ENCODE measurements at regions not wholly inside any gene's neighbourhood (a gene's known extent, or its start where the extent isn't known, plus 50 kb on each side); places are given as distances from the start of the nearest gene placed in this dataset.

GRCh38 chr9:13550519-13550918 is 271.0 kb upstream of the MPDZ start:
- Histone ChIP-seq H3K4me3 (ENCODE audit: low read length in 3 of 3) (no peak overlapping the region), H3K27me3 (ENCODE audit: control insufficient read depth in 3 of 3, insufficient read depth in 3 of 3, low read length in 3 of 3) (no peaks in the 10 kb centered on the region), H3K27ac (ENCODE audit: low read depth, low read length) (no peak overlapping the region), H3K4me1 (ENCODE audit: control insufficient read depth in 3 of 3, insufficient read depth in 3 of 3, low read length in 3 of 3) (no peaks in the 10 kb centered on the region), H3K36me3 (ENCODE audit: control insufficient read depth in 3 of 3, insufficient read depth in 3 of 3, low read length in 3 of 3) (no peaks in the 10 kb centered on the region), H3K9me3 (ENCODE audit: control insufficient read depth in 3 of 3, low read length in 3 of 3) (no peaks in the 10 kb centered on the region), H3K9ac (ENCODE audit: low read depth in 1 of 3, low read length in 3 of 3) (no peak overlapping the region)

GRCh38 chr9:13548535-13548934 is 269.0 kb upstream of the MPDZ start:
- H3K9me3 ChIP-seq (ENCODE audit: control insufficient read depth in 3 of 3, low read length in 3 of 3) = no peaks in the 10 kb centered on the region
- H3K9ac ChIP-seq (ENCODE audit: low read depth in 1 of 3, low read length in 3 of 3) = no peak overlapping the region
- no peaks in the 10 kb centered on the region for H3K36me3 ChIP-seq (ENCODE audit: control insufficient read depth in 3 of 3, insufficient read depth in 3 of 3, low read length in 3 of 3)
- no peak overlapping the region for H3K27ac ChIP-seq (ENCODE audit: low read depth, low read length)
- H3K27me3 ChIP-seq (ENCODE audit: control insufficient read depth in 3 of 3, insufficient read depth in 3 of 3, low read length in 3 of 3) = no peaks in the 10 kb centered on the region
- H3K4me1 ChIP-seq (ENCODE audit: control insufficient read depth in 3 of 3, insufficient read depth in 3 of 3, low read length in 3 of 3) = no peaks in the 10 kb centered on the region
- no peak overlapping the region for H3K4me3 ChIP-seq (ENCODE audit: low read length in 3 of 3)

GRCh38 chr9:13535141-13535540 is 255.6 kb upstream of the MPDZ start:
- Histone ChIP-seq H3K4me3 (ENCODE audit: low read length in 3 of 3) (no peak overlapping the region), H3K9ac (ENCODE audit: low read depth in 1 of 3, low read length in 3 of 3) (no peak overlapping the region), H3K9me3 (ENCODE audit: control insufficient read depth in 3 of 3, low read length in 3 of 3) (peaks cover 0 to 2% (median 0%) of the 10 kb centered on the region in 3 donors), H3K4me1 (ENCODE audit: control insufficient read depth in 3 of 3, insufficient read depth in 3 of 3, low read length in 3 of 3) (no peaks in the 10 kb centered on the region), H3K27me3 (ENCODE audit: control insufficient read depth in 3 of 3, insufficient read depth in 3 of 3, low read length in 3 of 3) (no peaks in the 10 kb centered on the region), H3K27ac (ENCODE audit: low read depth, low read length) (no peak overlapping the region), H3K36me3 (ENCODE audit: control insufficient read depth in 3 of 3, insufficient read depth in 3 of 3, low read length in 3 of 3) (no peaks in the 10 kb centered on the region)

DNA sequence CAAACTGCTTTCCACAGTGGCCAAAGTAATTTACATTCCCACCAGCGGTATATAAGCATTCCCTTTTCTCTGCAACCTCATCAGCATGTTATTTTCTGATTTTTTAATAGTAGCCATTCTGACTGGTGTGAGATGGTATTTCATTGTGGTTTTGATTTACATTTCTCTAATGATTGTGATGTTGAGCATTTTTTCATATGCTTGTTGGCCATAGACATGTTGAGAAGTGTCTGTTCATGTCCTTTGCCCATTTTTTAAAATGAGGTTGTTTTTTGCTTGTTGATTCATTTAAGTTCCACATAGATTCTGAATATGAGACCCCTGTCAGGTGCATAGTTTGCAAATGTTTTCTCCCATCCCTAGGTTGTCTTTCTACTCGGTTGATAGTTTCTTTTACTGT is 254.5 kb upstream of the MPDZ start:
- Histone ChIP-seq H3K9me3 (ENCODE audit: control insufficient read depth in 3 of 3, low read length in 3 of 3) (peaks cover 0 to 2% (median 0%) of the 10 kb centered on the region in 3 donors), H3K36me3 (ENCODE audit: control insufficient read depth in 3 of 3, insufficient read depth in 3 of 3, low read length in 3 of 3) (no peaks in the 10 kb centered on the region), H3K27me3 (ENCODE audit: control insufficient read depth in 3 of 3, insufficient read depth in 3 of 3, low read length in 3 of 3) (no peaks in the 10 kb centered on the region), H3K4me3 (ENCODE audit: low read length in 3 of 3) (no peak overlapping the region), H3K4me1 (ENCODE audit: control insufficient read depth in 3 of 3, insufficient read depth in 3 of 3, low read length in 3 of 3) (no peaks in the 10 kb centered on the region), H3K9ac (ENCODE audit: low read depth in 1 of 3, low read length in 3 of 3) (no peak overlapping the region), H3K27ac (ENCODE audit: low read depth, low read length) (no peak overlapping the region)

DNA sequence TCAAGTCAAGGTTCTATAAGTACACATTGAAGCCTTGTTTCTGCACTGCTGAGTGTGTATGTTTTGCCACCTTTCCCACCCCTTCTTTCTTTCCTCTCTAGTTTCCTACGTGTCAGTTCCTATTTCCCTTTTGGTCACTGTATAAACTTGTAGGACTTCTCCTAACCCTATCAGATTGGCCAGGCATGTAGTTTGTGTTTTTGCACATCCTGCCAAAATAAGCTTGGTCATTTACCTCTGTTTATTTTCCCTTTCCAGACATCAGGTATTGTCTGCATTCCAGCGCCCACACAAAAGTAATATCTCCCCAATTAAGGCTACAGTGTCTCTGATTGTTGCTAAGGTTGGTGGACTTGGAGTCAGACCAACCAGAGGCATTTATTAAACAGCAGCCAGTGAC is 252.9 kb upstream of the MPDZ start:
- Histone ChIP-seq H3K4me3 (ENCODE audit: low read length in 3 of 3) (no peak overlapping the region), H3K36me3 (ENCODE audit: control insufficient read depth in 3 of 3, insufficient read depth in 3 of 3, low read length in 3 of 3) (no peaks in the 10 kb centered on the region), H3K27me3 (ENCODE audit: control insufficient read depth in 3 of 3, insufficient read depth in 3 of 3, low read length in 3 of 3) (no peaks in the 10 kb centered on the region), H3K9ac (ENCODE audit: low read depth in 1 of 3, low read length in 3 of 3) (no peak overlapping the region), H3K9me3 (ENCODE audit: control insufficient read depth in 3 of 3, low read length in 3 of 3) (peaks cover 0 to 2% (median 0%) of the 10 kb centered on the region in 3 donors), H3K27ac (ENCODE audit: low read depth, low read length) (no peak overlapping the region), H3K4me1 (ENCODE audit: control insufficient read depth in 3 of 3, insufficient read depth in 3 of 3, low read length in 3 of 3) (no peaks in the 10 kb centered on the region)

DNA sequence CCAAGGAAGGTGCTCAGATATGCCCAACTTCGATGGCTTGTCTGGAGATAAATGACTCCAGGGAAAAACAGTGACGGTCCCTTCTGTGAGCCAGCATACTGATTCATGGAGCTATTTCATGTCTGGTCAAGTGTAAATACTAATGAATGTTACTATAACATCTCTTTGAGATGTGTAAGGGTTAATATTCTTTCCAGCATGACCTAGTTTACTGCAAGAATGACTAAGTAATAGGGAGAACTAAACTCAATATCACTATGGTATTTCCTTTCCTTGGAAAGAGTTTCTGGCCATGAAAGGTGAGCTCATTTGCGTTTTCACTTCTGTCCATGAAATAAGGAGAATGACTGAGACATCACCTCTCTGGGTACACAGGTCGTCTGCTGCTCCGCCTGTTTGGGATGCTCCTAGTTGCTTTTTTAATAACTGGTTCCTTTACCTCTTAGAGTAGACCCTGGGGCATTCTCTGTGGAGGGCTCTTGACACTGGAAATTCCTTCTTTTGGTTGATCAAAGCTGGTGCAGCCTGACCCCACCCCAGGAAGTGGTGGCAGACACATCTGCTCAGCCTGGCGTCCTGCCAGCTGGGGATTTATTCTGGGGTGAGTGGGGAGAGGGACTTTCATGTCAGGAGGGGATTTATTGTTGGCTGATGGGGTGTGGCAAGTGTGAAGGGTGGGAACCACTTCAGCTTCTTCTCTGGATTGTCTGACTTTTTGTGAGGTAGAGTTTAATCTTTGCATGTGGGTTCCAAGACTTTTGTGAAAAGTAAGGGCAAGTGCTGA is 250.0 kb upstream of the MPDZ start:
- Histone ChIP-seq H3K4me3 (ENCODE audit: low read length in 3 of 3) (no peak overlapping the region), H3K9ac (ENCODE audit: low read depth in 1 of 3, low read length in 3 of 3) (no peak overlapping the region), H3K9me3 (ENCODE audit: control insufficient read depth in 3 of 3, low read length in 3 of 3) (peaks cover 0 to 2% (median 0%) of the 10 kb centered on the region in 3 donors), H3K27me3 (ENCODE audit: control insufficient read depth in 3 of 3, insufficient read depth in 3 of 3, low read length in 3 of 3) (no peaks in the 10 kb centered on the region), H3K36me3 (ENCODE audit: control insufficient read depth in 3 of 3, insufficient read depth in 3 of 3, low read length in 3 of 3) (no peaks in the 10 kb centered on the region), H3K27ac (ENCODE audit: low read depth, low read length) (no peak overlapping the region), H3K4me1 (ENCODE audit: control insufficient read depth in 3 of 3, insufficient read depth in 3 of 3, low read length in 3 of 3) (no peaks in the 10 kb centered on the region)

DNA sequence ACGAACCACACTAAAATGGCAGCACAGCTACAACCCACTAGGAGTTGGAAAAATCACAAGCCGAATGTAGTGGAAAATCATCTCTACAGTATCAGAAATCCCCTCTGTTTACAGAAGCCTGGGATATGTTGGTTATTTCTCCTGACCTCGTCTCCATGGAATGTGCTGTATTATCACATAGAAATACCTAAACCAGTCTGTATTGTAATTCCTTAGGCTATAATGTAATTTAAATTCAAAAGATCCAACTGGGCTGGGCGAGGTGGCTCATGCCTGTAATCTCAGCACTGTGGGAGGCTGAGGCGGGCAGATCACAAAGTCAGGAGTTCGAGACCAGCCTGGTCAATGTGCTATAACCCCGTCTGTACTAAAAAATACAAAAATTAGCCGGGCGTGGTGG is 244.8 kb upstream of the MPDZ start:
- H3K36me3 ChIP-seq (ENCODE audit: control insufficient read depth in 3 of 3, insufficient read depth in 3 of 3, low read length in 3 of 3) = no peaks in the 10 kb centered on the region
- H3K4me3 ChIP-seq (ENCODE audit: low read length in 3 of 3) = no peak overlapping the region
- no peaks in the 10 kb centered on the region for H3K27me3 ChIP-seq (ENCODE audit: control insufficient read depth in 3 of 3, insufficient read depth in 3 of 3, low read length in 3 of 3)
- no peaks in the 10 kb centered on the region for H3K9me3 ChIP-seq (ENCODE audit: control insufficient read depth in 3 of 3, low read length in 3 of 3)
- no peak overlapping the region for H3K27ac ChIP-seq (ENCODE audit: low read depth, low read length)
- no peaks in the 10 kb centered on the region for H3K4me1 ChIP-seq (ENCODE audit: control insufficient read depth in 3 of 3, insufficient read depth in 3 of 3, low read length in 3 of 3)
- H3K9ac ChIP-seq (ENCODE audit: low read depth in 1 of 3, low read length in 3 of 3) = no peak overlapping the region

- H3K27ac ChIP-seq (ENCODE audit: low read depth, low read length) = no peak overlapping the region
- H3K9ac ChIP-seq (ENCODE audit: low read depth in 1 of 3, low read length in 3 of 3) = no peak overlapping the region
- H3K9me3 ChIP-seq (ENCODE audit: control insufficient read depth in 3 of 3, low read length in 3 of 3) = no peaks in the 10 kb centered on the region
- H3K36me3 ChIP-seq (ENCODE audit: control insufficient read depth in 3 of 3, insufficient read depth in 3 of 3, low read length in 3 of 3) = no peaks in the 10 kb centered on the region
- H3K27me3 ChIP-seq (ENCODE audit: control insufficient read depth in 3 of 3, insufficient read depth in 3 of 3, low read length in 3 of 3) = no peaks in the 10 kb centered on the region
- no peak overlapping the region for H3K4me3 ChIP-seq (ENCODE audit: low read length in 3 of 3)
- H3K4me1 ChIP-seq (ENCODE audit: control insufficient read depth in 3 of 3, insufficient read depth in 3 of 3, low read length in 3 of 3) = no peaks in the 10 kb centered on the region
Measured at GRCh38 chr9:13520069-13520468, 240.6 kb upstream of the MPDZ start.

- no peaks in the 10 kb centered on the region for H3K27me3 ChIP-seq (ENCODE audit: control insufficient read depth in 3 of 3, insufficient read depth in 3 of 3, low read length in 3 of 3)
- H3K9me3 ChIP-seq (ENCODE audit: control insufficient read depth in 3 of 3, low read length in 3 of 3) = no peaks in the 10 kb centered on the region
- H3K9ac ChIP-seq (ENCODE audit: low read depth in 1 of 3, low read length in 3 of 3) = no peak overlapping the region
- peak overlapping the region; percentile 61 for H3K27ac ChIP-seq (ENCODE audit: low read depth, low read length)
- H3K4me1 ChIP-seq (ENCODE audit: control insufficient read depth in 3 of 3, insufficient read depth in 3 of 3, low read length in 3 of 3) = peaks cover 0 to 4% (median 0%) of the 10 kb centered on the region in 3 donors
- no peak overlapping the region for H3K4me3 ChIP-seq (ENCODE audit: low read length in 3 of 3)
- no peaks in the 10 kb centered on the region for H3K36me3 ChIP-seq (ENCODE audit: control insufficient read depth in 3 of 3, insufficient read depth in 3 of 3, low read length in 3 of 3)
Measured at GRCh38 chr9:13513716-13514444, 234.4 kb upstream of the MPDZ start.

DNA sequence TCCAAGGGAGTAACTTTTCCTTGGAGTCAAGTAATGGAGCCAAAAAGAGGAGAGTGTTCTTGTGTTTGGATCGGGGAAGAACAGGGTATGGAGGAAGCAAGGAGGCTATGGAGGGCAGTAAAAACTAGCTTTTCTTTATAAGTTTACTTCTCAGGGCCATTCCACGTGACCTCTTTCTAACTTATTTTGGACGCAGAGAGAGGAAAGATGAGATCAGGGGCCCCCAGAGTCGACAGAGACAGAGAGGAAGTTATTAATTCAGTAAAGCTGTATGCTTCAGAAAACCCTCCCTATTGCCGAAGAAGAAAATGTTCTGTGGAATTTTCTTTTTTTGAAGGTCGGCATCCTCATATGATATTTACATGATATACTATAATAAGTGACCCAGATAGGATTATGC is 233.8 kb upstream of the MPDZ start:
- H3K27me3 ChIP-seq (ENCODE audit: control insufficient read depth in 3 of 3, insufficient read depth in 3 of 3, low read length in 3 of 3) = no peaks in the 10 kb centered on the region
- H3K9me3 ChIP-seq (ENCODE audit: control insufficient read depth in 3 of 3, low read length in 3 of 3) = no peaks in the 10 kb centered on the region
- no peak overlapping the region for H3K9ac ChIP-seq (ENCODE audit: low read depth in 1 of 3, low read length in 3 of 3)
- peaks cover 0 to 4% (median 0%) of the 10 kb centered on the region in 3 donors for H3K4me1 ChIP-seq (ENCODE audit: control insufficient read depth in 3 of 3, insufficient read depth in 3 of 3, low read length in 3 of 3)
- H3K27ac ChIP-seq (ENCODE audit: low read depth, low read length) = peak overlapping the region; percentile 61
- H3K4me3 ChIP-seq (ENCODE audit: low read length in 3 of 3) = no peak overlapping the region
- H3K36me3 ChIP-seq (ENCODE audit: control insufficient read depth in 3 of 3, insufficient read depth in 3 of 3, low read length in 3 of 3) = no peaks in the 10 kb centered on the region

Measured in skeletal muscle tissue (tissue), 3 donors.